Erythroblast (primary cell): ENCODE measurements at regions not wholly inside any gene's neighbourhood (a gene's known extent, or its start where the extent isn't known, plus 50 kb on each side); places are given as distances from the start of the nearest gene placed in this dataset.

Source experiments
- GATA1 ChIP-seq: IDR thresholded peaks from 2 replicates; pipeline ENCODE4 v1.6.1; 2011; ENCODE audit warnings: low read depth, mild to moderate bottlenecking, control low read depth, low read length, moderate library complexity
- POLR2A ChIP-seq: IDR thresholded peaks from 2 replicates; pipeline ENCODE4 v1.6.1; 2011; ENCODE audit warnings: mild to moderate bottlenecking, low read length

DNA sequence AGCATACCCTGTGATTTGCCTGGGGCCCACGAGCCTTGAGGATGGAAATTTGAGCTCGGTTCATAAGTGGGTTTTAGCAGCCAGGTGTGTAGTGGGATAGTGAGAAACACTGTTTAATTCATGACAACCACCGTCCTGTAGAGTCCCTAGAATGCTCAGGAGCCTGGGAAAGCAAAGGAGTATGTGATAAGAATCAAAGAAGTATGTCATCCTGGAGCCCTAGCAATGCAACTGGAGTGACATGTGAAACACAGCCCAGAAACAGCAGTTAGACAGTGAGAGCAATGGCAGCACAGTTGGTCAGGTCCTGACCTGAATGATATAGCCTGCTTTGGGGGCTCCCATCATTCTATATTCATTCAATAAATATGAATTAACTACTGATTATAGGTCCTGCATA, 161.2 kb upstream of the ECI2 start:
- TF ChIP-seq POLR2A = no peak
- no peak for TF ChIP-seq GATA1
